Liver (tissue), 8 donors: ENCODE measurements at regions not wholly inside any gene's neighbourhood (a gene's known extent, or its start where the extent isn't known, plus 50 kb on each side); places are given as distances from the start of the nearest gene placed in this dataset.

ENCODE experiments used
- DNase-seq: peaks from one replicate; pipeline ENCODE4 v3.0.0-alpha.2; 2017; ENCODE audit warnings: low spot score
- H3K27ac ChIP-seq, 2 donors: one replicate each; pipeline ENCODE4 v1.7.0; 2013; ENCODE audit warnings: inconsistent platforms in 2 of 2, low read length in 2 of 2, control low read depth in 1 of 2, low read depth in 1 of 2, mild to moderate bottlenecking in 1 of 2
- H3K27me3 ChIP-seq, 4 donors: one replicate each; pipeline versions ENCODE4 v1.6.1 to v1.7.0; 2013; ENCODE audit warnings: low read length in 3 of 4, inconsistent platforms in 1 of 4, mild to moderate bottlenecking in 1 of 4, moderate library complexity in 1 of 4; ENCODE audit not compliant: control insufficient read depth in 4 of 4, insufficient read depth in 4 of 4
- H3K36me3 ChIP-seq, 4 donors: one replicate each; pipeline versions ENCODE4 v1.6.1 to v1.7.0; 2013; ENCODE audit warnings: low read length in 3 of 4, mild to moderate bottlenecking in 3 of 4, low read depth in 1 of 4, moderate library complexity in 1 of 4; ENCODE audit not compliant: control insufficient read depth in 4 of 4, insufficient read depth in 3 of 4
- H3K4me1 ChIP-seq, 4 donors: one replicate each; pipeline versions ENCODE4 v1.6.1 to v1.7.0; 2013; ENCODE audit warnings: low read length in 3 of 4, mild to moderate bottlenecking in 3 of 4, moderate library complexity in 1 of 4; ENCODE audit not compliant: control insufficient read depth in 4 of 4, insufficient read depth in 4 of 4
- H3K4me3 ChIP-seq, 3 donors: one replicate each; pipeline versions ENCODE4 v1.6.1 to v1.7.0; 2013; ENCODE audit warnings: low read length in 3 of 3, control low read depth in 1 of 3, low read depth in 1 of 3, mild to moderate bottlenecking in 1 of 3
- H3K9ac ChIP-seq, 2 donors: one replicate each; pipeline ENCODE4 v1.7.0; 2013; ENCODE audit warnings: low read length in 2 of 2, mild to moderate bottlenecking in 2 of 2, moderate library complexity in 2 of 2, control low read depth in 1 of 2, low read depth in 1 of 2
- H3K9me3 ChIP-seq, 4 donors: one replicate each; pipeline versions ENCODE4 v1.6.1 to v1.7.0; 2013; ENCODE audit warnings: low read length in 3 of 4; ENCODE audit not compliant: control insufficient read depth in 4 of 4
- ATF3 ChIP-seq: IDR thresholded peaks from 2 replicates; pipeline ENCODE4 v1.6.1; 2016; ENCODE audit warnings: antibody characterized with exemption
- CTCF ChIP-seq: fragments of 150-350 bp; IDR thresholded peaks from 2 replicates; pipeline ENCODE4 v1.5.1; 2017; ENCODE audit warnings: improper control_type of control experiment, low read depth, low read length; ENCODE audit not compliant: missing input control
- EGR1 ChIP-seq, 2 donors: IDR thresholded peaks; 2 replicates each; pipeline ENCODE4 v1.6.1; 2016 to 2018; ENCODE audit warnings: antibody characterized with exemption in 2 of 2, low read depth in 2 of 2
- FOXA1 ChIP-seq: IDR thresholded peaks from 2 replicates; pipeline ENCODE4 v1.6.1; 2016; ENCODE audit warnings: antibody characterized with exemption
- FOXA2 ChIP-seq: IDR thresholded peaks from 2 replicates; pipeline ENCODE4 v1.6.1; 2016; ENCODE audit warnings: antibody characterized with exemption
- GABPA ChIP-seq, 2 donors: IDR thresholded peaks in 1 of 2; conservative IDR thresholded peaks in 1 of 2; 2 replicates each; pipeline ENCODE4 v1.6.1; 2016; ENCODE audit warnings: antibody characterized with exemption in 2 of 2, mild to moderate bottlenecking in 1 of 2, moderate library complexity in 1 of 2
- HNF4A ChIP-seq, 2 donors: conservative IDR thresholded peaks; 2 replicates each; pipeline ENCODE4 v1.6.1; 2016; ENCODE audit warnings: antibody characterized with exemption in 2 of 2, mild to moderate bottlenecking in 2 of 2
- HNF4G ChIP-seq: IDR thresholded peaks from 2 replicates; pipeline ENCODE4 v1.6.1; 2016; ENCODE audit warnings: antibody characterized with exemption
- JUND ChIP-seq, 2 donors: IDR thresholded peaks; 2 replicates each; pipeline ENCODE4 v1.6.1; 2016; ENCODE audit warnings: antibody characterized with exemption in 2 of 2
- MAX ChIP-seq: IDR thresholded peaks from 2 replicates; pipeline ENCODE4 v1.6.1; 2016; ENCODE audit warnings: antibody characterized with exemption
- NR2F2 ChIP-seq: IDR thresholded peaks from 2 replicates; pipeline ENCODE4 v1.6.1; 2016; ENCODE audit warnings: antibody characterized with exemption
- RAD21 ChIP-seq, 2 donors: IDR thresholded peaks; 2 replicates each; pipeline ENCODE4 v1.6.1; 2016; ENCODE audit warnings: antibody characterized with exemption in 2 of 2, mild to moderate bottlenecking in 2 of 2
- REST ChIP-seq: IDR thresholded peaks from 2 replicates; pipeline ENCODE4 v1.6.1; 2016; ENCODE audit warnings: antibody characterized with exemption, mild to moderate bottlenecking
- RXRA ChIP-seq, 2 donors: IDR thresholded peaks; 2 replicates each; pipeline ENCODE4 v1.6.1; 2017 to 2018; ENCODE audit warnings: antibody characterized with exemption in 2 of 2, mild to moderate bottlenecking in 1 of 2
- SP1 ChIP-seq: IDR thresholded peaks from 2 replicates; pipeline ENCODE4 v1.6.1; 2018; ENCODE audit warnings: antibody characterized with exemption, mild to moderate bottlenecking
- TAF1 ChIP-seq: conservative IDR thresholded peaks from 2 replicates; pipeline ENCODE4 v1.6.1; 2016; ENCODE audit warnings: antibody characterized with exemption, mild to moderate bottlenecking
- YY1 ChIP-seq: IDR thresholded peaks from 2 replicates; pipeline ENCODE4 v1.6.1; 2016; ENCODE audit warnings: antibody characterized with exemption, mild to moderate bottlenecking
- ZBTB33 ChIP-seq: IDR thresholded peaks from 2 replicates; pipeline ENCODE4 v1.6.1; 2016; ENCODE audit warnings: antibody characterized with exemption
- WGBS: extraction: QIAGEN DNeasy Blood & Tissue Kit; methylation state at CpG from one replicate; pipeline ENCODE4 v1.1.7; 2013; 5-methylcytosine and 5-hydroxymethylcytosine counted together
- donor health status: healthy.
- donor health status: healthy.
- donor health status: healthy.
- donor health status: healthy.
- donor health status: healthy.

GRCh38 chr4:186887291-186887700 is 163.6 kb upstream of the FAT1 start:
- Histone ChIP-seq H3K4me3 (no peak overlapping the region), H3K4me1 (no peaks in the 10 kb centered on the region), H3K36me3 (no peaks in the 10 kb centered on the region), H3K27ac (no peak overlapping the region), H3K9me3 (no peaks in the 10 kb centered on the region), H3K27me3 (no peaks in the 10 kb centered on the region), H3K9ac (no peak overlapping the region)
- DNase-seq: no peak
- no peak for TF ChIP-seq EGR1 (IDR thresholded peaks at IDR 0.05; ENCODE audit: low read depth in 2 of 2)
- no peak for TF ChIP-seq SP1
- TF ChIP-seq ZBTB33: no peak
- no peak for TF ChIP-seq FOXA1
- TF ChIP-seq MAX: no peak
- TF ChIP-seq NR2F2: no peak
- no peak for TF ChIP-seq HNF4A (conservative IDR thresholded peaks at IDR 0.05)
- no peak for TF ChIP-seq TAF1
- no peak for TF ChIP-seq JUND (IDR thresholded peaks at IDR 0.05)
- no peak for TF ChIP-seq GABPA (IDR thresholded peaks at IDR 0.05 in 1 of 2, conservative IDR thresholded peaks at IDR 0.05 in 1 of 2)
- no peak for TF ChIP-seq YY1
- no peak for TF ChIP-seq ATF3
- 87% methylated on average over 6 of the region's 6 CpGs for WGBS

- no peaks in the 10 kb centered on the region for H3K9me3 ChIP-seq
- 89% methylated on average over 6 of the region's 6 CpGs for WGBS
- no peak overlapping the region for H3K4me3 ChIP-seq
- H3K27ac ChIP-seq: no peak overlapping the region
- no peaks in the 10 kb centered on the region for H3K4me1 ChIP-seq
- no peak for DNase-seq
- no peaks in the 10 kb centered on the region for H3K36me3 ChIP-seq
- no peaks in the 10 kb centered on the region for H3K27me3 ChIP-seq
- no peak overlapping the region for H3K9ac ChIP-seq
- TF ChIP-seq SP1: no peak
- no peak for TF ChIP-seq CTCF
- TF ChIP-seq YY1: no peak
- no peak for TF ChIP-seq EGR1 (IDR thresholded peaks at IDR 0.05; ENCODE audit: low read depth in 2 of 2)
- TF ChIP-seq HNF4A (conservative IDR thresholded peaks at IDR 0.05): no peak
- TF ChIP-seq ATF3: no peak
- TF ChIP-seq REST: no peak
- TF ChIP-seq GABPA (IDR thresholded peaks at IDR 0.05 in 1 of 2, conservative IDR thresholded peaks at IDR 0.05 in 1 of 2): no peak
- no peak for TF ChIP-seq FOXA2
- no peak for TF ChIP-seq RAD21 (IDR thresholded peaks at IDR 0.05)
- TF ChIP-seq NR2F2: no peak
- TF ChIP-seq JUND (IDR thresholded peaks at IDR 0.05): no peak
- no peak for TF ChIP-seq FOXA1
- TF ChIP-seq RXRA (IDR thresholded peaks at IDR 0.05): no peak
- no peak for TF ChIP-seq TAF1
- no peak for TF ChIP-seq ZBTB33
- TF ChIP-seq MAX: no peak
- TF ChIP-seq HNF4G: no peak
Observed at GRCh38 chr4:186887752-186888151, 164.1 kb upstream of the FAT1 start.
